NCI-H82 (cell line): ENCODE measurements at regions not wholly inside any gene's neighbourhood (a gene's known extent, or its start where the extent isn't known, plus 50 kb on each side); places are given as distances from the start of the nearest gene placed in this dataset.
"Not testable (repeated sequence)": the region's sequence is repeated elsewhere in the genome, so short reads cannot be mapped to it uniquely, and the experiment has no call there.

Experiments
- DNase-seq: peaks from one replicate; lab custom pipeline; 2025; lab: John Stamatoyannopoulos, UW

GRCh38 chr10:118965645-118966044 lies 63.9 kb upstream of the NANOS1 start:
- DNase-seq, result peak; percentile 90

GRCh38 chr10:118966076-118966849 lies 63.3 kb upstream of the NANOS1 start:
- no peak for DNase-seq

- DNase-seq, result no peak
Measured at GRCh38 chr10:118966850-118967125, 62.7 kb upstream of the NANOS1 start.

- no peak for DNase-seq
Measured at GRCh38 chr10:118967160-118967559, 62.4 kb upstream of the NANOS1 start.

GRCh38 chr10:118968060-118968459 lies 61.5 kb upstream of the NANOS1 start:
- no peak for DNase-seq

- no peak for DNase-seq
Measured at GRCh38 chr10:118968482-118968881, 61.0 kb upstream of the NANOS1 start.

GRCh38 chr10:118969014-118969413 lies 60.5 kb upstream of the NANOS1 start:
- no peak for DNase-seq

GRCh38 chr10:118970770-118971169 lies 58.7 kb upstream of the NANOS1 start:
- DNase-seq, result peak; percentile 94

- DNase-seq, result peak; percentile 29
Measured at GRCh38 chr10:118971187-118971586, 58.3 kb upstream of the NANOS1 start.

- DNase-seq, result no peak
Measured at GRCh38 chr10:118971876-118972275, 57.6 kb upstream of the NANOS1 start.

GRCh38 chr10:118973744-118974143 lies 55.8 kb upstream of the NANOS1 start:
- DNase-seq, result no peak

- DNase-seq, result no peak
Measured at GRCh38 chr10:118974951-118975350, 54.6 kb upstream of the NANOS1 start.

GRCh38 chr10:118976219-118976618 lies 53.3 kb upstream of the NANOS1 start:
- DNase-seq, result not testable (repeated sequence)

- DNase-seq, result no peak
Measured at GRCh38 chr10:118977022-118977599, 52.4 kb upstream of the NANOS1 start.

GRCh38 chr10:118977835-118978234 lies 51.7 kb upstream of the NANOS1 start:
- no peak for DNase-seq

- no peak for DNase-seq
Measured at GRCh38 chr10:118978316-118978997, 51.1 kb upstream of the NANOS1 start.

GRCh38 chr10:118978998-118979350 lies 50.5 kb upstream of the NANOS1 start:
- DNase-seq, result no peak

GRCh38 chr10:118979661-118980060 lies 49.9 kb upstream of the NANOS1 start:
- no peak for DNase-seq
